GM12873 (cell line): ENCODE measurements at regions not wholly inside any gene's neighbourhood (a gene's known extent, or its start where the extent isn't known, plus 50 kb on each side); places are given as distances from the start of the nearest gene placed in this dataset.

Source experiments
- TF ChIP-seq, protein P1 (sequence below): IDR thresholded peaks from 2 replicates; pipeline ENCODE4 v1.5.1; 2012; ENCODE audit warnings: low read depth, mild to moderate bottlenecking, moderate library complexity, low read length, control low read depth; ENCODE audit not compliant: insufficient read depth; ENCODE audit errors: missing control alignments

DNA sequence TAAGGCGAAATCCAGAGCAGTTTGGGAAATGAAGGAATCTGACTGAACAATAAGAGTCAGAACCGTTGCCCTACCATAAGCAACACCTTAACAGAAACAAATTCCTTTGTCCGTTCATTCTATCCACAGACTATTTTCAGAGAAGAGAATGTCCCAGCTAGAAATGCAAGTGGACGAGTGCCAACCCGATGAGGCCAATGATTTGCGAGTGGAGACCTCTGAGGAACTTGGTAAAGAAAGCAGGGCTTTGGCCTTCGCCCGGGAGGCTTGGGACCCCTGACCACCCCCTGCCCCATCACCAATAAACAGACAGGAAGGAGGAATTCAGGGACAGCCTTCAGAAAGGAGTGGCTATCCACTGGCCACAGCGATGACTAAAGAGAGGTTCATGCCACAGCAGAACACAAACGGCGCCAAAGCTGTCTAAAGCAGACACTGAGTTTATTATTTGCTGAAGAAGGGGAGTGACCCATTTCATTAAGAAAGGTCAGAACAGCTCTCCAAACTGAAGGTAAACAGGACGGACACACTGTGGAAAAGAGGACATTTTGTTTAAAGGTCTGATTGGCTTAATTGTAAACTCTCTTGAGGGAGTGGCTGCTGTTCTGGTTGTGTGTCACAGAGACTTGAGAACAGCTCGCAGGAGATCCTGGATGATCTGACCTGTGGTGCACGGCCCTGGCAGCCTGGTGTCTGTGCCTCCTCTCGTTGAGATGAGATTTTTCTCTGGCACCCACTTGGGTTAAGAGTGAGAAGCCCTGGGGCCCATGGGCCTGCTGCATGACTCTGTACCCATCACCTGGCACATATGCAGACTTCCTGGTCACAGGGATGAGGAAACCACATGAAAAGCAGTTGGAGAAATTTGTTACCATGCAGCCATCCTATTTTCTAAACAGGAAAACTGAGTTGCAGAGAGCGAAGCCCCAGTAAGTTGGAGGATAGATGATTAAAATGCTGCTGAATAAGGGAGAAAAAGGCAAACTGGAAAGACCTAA, 142.0 kb upstream of the PZP start:
- TF ChIP-seq, protein P1, sequence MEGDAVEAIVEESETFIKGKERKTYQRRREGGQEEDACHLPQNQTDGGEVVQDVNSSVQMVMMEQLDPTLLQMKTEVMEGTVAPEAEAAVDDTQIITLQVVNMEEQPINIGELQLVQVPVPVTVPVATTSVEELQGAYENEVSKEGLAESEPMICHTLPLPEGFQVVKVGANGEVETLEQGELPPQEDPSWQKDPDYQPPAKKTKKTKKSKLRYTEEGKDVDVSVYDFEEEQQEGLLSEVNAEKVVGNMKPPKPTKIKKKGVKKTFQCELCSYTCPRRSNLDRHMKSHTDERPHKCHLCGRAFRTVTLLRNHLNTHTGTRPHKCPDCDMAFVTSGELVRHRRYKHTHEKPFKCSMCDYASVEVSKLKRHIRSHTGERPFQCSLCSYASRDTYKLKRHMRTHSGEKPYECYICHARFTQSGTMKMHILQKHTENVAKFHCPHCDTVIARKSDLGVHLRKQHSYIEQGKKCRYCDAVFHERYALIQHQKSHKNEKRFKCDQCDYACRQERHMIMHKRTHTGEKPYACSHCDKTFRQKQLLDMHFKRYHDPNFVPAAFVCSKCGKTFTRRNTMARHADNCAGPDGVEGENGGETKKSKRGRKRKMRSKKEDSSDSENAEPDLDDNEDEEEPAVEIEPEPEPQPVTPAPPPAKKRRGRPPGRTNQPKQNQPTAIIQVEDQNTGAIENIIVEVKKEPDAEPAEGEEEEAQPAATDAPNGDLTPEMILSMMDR = no peak

DNA sequence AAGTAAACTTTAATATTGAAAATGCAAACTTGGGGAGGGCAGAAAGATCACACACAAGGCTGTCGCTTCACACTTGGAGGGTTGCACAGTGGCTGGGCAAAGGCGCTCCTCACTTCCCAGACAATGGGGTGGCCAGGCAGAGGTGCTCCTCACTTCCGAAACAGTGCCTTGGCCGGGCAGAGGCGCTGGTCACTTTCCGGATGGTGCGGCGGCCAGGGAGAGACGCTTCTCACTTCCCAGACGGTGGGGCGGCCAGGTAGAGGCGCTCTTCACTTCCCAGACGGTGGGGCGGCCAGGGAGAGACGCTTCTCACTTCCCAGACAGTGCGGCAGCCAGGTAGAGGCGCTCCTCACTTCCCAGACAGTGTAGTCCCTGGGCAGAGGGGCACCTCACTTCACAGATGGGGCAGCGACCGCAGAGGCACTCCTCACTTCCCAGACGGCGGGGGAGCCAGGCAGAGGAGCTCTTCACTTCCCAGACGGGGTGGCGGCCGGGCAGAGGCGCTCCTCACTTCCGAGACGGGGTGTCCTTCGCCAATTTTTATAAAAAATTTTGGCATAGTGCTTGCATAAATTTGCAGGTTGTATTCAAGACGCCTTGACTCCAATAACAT, 140.8 kb upstream of the PZP start:
- TF ChIP-seq, protein P1 = no peak

DNA sequence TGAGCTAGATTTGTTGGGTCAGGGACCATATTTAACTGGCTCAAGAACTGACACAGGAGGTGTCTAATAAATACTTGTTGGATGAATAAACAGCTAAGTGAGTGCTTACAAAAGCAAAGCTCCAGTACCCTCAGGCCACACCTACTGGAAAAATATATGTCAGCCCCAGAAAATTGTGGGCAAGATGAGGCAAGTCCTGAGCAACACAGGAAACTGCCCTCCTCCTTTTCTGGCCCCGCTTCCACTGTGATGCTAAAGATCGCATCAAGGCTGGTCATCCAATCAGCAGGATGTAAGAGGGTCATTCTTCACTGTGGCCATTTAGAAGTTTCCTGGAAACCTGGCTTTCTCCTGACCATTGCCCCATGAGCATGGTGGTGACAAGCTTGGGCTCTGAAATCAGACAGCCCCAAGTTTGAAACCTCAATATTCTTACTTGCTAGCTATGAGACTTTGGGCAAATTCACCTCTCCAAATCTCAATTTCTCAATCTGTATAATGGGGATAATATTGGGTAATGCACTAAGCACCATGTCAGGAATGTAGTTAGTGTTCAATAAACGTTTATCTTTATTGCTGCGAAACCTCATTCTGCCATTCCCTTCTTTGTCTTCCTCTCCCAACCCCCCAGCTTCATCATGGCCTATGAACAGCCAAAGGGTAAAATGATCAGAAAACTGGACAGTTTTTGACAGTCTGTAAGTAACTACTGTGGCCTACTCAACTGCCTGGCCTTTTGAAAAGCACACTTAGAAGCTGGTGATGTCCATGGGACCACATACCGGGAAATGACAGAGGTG, 139.3 kb upstream of the PZP start:
- TF ChIP-seq, protein P1 = no peak

DNA sequence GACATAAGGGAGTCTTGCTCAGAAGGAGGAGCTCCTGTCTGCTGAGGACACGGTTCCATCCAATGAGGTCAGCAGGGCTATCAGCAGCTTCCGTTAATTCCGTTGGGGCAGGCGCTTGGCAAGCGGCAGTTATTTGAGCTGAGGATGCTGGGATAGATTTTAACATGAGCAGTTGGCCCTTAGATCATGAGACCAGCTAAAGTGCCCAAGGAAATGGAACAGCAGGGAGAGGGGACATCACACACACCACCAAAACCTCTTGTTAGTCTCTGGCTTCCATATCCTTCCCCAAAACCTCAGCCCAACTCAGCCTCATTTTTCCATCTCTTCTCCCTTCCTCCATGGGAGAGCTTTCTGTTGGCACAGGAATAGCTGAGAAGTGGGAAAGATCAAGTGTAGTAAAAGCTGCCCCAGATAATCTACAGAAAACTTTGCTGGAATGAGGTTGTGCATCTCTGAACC, 138.7 kb upstream of the PZP start:
- TF ChIP-seq, protein P1 = no peak

DNA sequence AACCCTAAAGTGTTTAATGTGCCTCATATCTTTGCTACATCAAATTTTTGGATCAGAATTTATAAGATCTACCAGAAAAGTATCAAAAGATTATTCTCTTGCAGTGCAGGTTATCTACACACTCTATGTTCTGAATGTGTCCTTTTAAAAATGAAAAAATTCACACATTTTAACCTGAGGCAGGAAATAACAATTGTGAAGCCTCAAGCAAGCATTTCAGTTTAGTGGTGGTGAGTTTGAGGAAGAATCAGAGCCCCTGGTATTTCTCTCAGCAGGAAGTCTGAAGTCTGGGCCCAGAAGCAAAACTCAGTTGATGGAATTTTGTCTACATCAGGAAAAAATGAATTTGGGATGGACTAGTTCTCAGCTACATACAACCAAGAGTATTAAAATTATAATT, 137.0 kb upstream of the PZP start:
- TF ChIP-seq, protein P1 = no peak

DNA sequence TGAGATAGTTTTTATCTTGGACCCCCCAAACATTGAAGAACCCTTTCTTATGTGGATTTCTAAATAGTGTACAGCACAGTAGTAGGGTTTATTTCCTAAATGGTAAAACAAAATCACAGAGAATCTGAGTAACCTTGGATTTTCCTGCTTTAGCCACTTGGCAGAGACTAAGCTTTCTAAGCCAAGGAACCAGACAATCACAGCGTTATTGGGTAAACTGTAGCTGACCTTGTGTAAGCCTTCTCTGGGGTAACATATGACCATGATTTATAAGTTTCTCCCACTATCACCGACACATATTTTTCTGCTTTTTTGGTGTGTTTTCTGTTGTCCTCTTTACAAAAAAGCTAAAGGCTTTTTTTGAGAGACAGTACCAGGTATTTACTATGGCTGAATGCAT, 136.3 kb upstream of the PZP start:
- TF ChIP-seq, protein P1 = no peak
